Body of pancreas (tissue), 4 donors: ENCODE measurements at regions not wholly inside any gene's neighbourhood (a gene's known extent, or its start where the extent isn't known, plus 50 kb on each side); places are given as distances from the start of the nearest gene placed in this dataset.

Source experiments
- POLR2A ChIP-seq, 3 donors: fragments of 450-650 bp; IDR thresholded peaks; one replicate each; pipeline ENCODE4 v1.6.1; 2016; ENCODE audit warnings: antibody characterized with exemption in 3 of 3, mild to moderate bottlenecking in 2 of 3
- TF ChIP-seq, protein P1 (sequence below), 7 experiments: fragments of 450-650 bp in 4 of 7; fragments of 200-600 bp in 3 of 7; sonication (generic) in 3 of 7; IDR thresholded peaks; one replicate each; pipeline ENCODE4 v1.5.1; 2016 to 2019; ENCODE audit warnings: antibody characterized with exemption in 7 of 7

DNA sequence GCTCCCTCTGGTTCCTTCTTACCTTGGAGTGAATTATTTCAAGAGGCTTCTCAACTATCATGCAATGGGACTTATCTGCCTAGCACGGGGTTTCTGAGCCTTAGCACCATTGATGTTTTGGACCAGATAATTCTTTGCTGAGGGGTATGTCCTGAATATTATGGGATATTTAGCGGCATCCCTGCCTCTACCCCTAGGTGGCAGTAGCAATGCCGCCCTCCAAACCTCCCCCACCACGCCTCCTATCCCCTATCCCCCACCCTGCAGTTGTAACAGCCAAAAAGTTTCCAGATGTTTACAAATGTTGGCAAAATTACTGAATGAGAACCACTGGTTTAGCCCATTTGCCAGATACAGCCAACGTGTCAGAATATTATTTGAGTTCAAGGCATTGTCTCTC, 125.5 kb downstream of the POSTN start:
- TF ChIP-seq POLR2A (IDR thresholded peaks at IDR 0.05), result no peak
- TF ChIP-seq, protein P1, sequence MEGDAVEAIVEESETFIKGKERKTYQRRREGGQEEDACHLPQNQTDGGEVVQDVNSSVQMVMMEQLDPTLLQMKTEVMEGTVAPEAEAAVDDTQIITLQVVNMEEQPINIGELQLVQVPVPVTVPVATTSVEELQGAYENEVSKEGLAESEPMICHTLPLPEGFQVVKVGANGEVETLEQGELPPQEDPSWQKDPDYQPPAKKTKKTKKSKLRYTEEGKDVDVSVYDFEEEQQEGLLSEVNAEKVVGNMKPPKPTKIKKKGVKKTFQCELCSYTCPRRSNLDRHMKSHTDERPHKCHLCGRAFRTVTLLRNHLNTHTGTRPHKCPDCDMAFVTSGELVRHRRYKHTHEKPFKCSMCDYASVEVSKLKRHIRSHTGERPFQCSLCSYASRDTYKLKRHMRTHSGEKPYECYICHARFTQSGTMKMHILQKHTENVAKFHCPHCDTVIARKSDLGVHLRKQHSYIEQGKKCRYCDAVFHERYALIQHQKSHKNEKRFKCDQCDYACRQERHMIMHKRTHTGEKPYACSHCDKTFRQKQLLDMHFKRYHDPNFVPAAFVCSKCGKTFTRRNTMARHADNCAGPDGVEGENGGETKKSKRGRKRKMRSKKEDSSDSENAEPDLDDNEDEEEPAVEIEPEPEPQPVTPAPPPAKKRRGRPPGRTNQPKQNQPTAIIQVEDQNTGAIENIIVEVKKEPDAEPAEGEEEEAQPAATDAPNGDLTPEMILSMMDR (IDR thresholded peaks at IDR 0.05), result no peak
